ENCODE measurements at regions not wholly inside any gene's neighbourhood (a gene's known extent, or its start where the extent isn't known, plus 50 kb on each side); places are given as distances from the start of the nearest gene placed in this dataset.

- Mint-ChIP-seq H3K27ac (no peak overlapping the region), H3K9me3 (no peaks in the 10 kb centered on the region), H3K27me3 (ENCODE audit: insufficient read depth) (no peaks in the 10 kb centered on the region), H3K4me3 (no peak overlapping the region), H3K36me3 (ENCODE audit: low read depth) (no peaks in the 10 kb centered on the region), H3K4me1 (no peaks in the 10 kb centered on the region)
- H3K4me3 ChIP-seq (ENCODE audit: low read length): no peak overlapping the region
- 70 to 77% methylated on average over 1 to 3 of the region's 3 CpGs for WGBS, 2 experiments (ENCODE audit: insufficient coverage in 1 of 2, insufficient read length in 1 of 2)
- H3K36me3 ChIP-seq (ENCODE audit: control insufficient read depth, insufficient read depth, low read length): no peaks in the 10 kb centered on the region
- H3K9me3 ChIP-seq (ENCODE audit: control insufficient read depth, low read length): no peaks in the 10 kb centered on the region
- H3K27me3 ChIP-seq (ENCODE audit: control insufficient read depth, insufficient read depth, low read length, poor library complexity, severe bottlenecking): no peaks in the 10 kb centered on the region
- no peak overlapping the region for H3K27ac ChIP-seq (ENCODE audit: low read depth, low read length)
- H3K9ac ChIP-seq (ENCODE audit: extremely low read depth, low read length, poor library complexity, severe bottlenecking): no peak overlapping the region
- no peak for DNase-seq
- no peak for TF ChIP-seq CTCF (conservative IDR thresholded peaks at IDR 0.05)
- H3K4me1 ChIP-seq (ENCODE audit: control insufficient read depth, insufficient read depth, low read length): no peaks in the 10 kb centered on the region
These were observed 201.2 kb upstream of the SMLR1 start for GRCh38 chr6:130625825-130626527.

GRCh38 chr6:130628862-130629261, 198.3 kb upstream of the SMLR1 start:
- no peaks in the 10 kb centered on the region for H3K27me3 ChIP-seq (ENCODE audit: control insufficient read depth, insufficient read depth, low read length, poor library complexity, severe bottlenecking)
- Mint-ChIP-seq H3K27ac (no peak overlapping the region), H3K4me3 (no peak overlapping the region), H3K36me3 (ENCODE audit: low read depth) (no peaks in the 10 kb centered on the region), H3K4me1 (peaks cover 7% of the 10 kb centered on the region), H3K9me3 (no peaks in the 10 kb centered on the region), H3K27me3 (ENCODE audit: insufficient read depth) (no peaks in the 10 kb centered on the region)
- no peaks in the 10 kb centered on the region for H3K36me3 ChIP-seq (ENCODE audit: control insufficient read depth, insufficient read depth, low read length)
- DNase-seq: no peak
- no peak overlapping the region for H3K4me3 ChIP-seq (ENCODE audit: low read length)
- WGBS, 2 experiments (ENCODE audit: insufficient coverage in 1 of 2, insufficient read length in 1 of 2): 94 to 97% methylated on average over 3 to 4 of the region's 4 CpGs
- H3K9ac ChIP-seq (ENCODE audit: extremely low read depth, low read length, poor library complexity, severe bottlenecking): no peak overlapping the region
- no peaks in the 10 kb centered on the region for H3K9me3 ChIP-seq (ENCODE audit: control insufficient read depth, low read length)
- no peaks in the 10 kb centered on the region for H3K4me1 ChIP-seq (ENCODE audit: control insufficient read depth, insufficient read depth, low read length)
- no peak overlapping the region for H3K27ac ChIP-seq (ENCODE audit: low read depth, low read length)
- TF ChIP-seq CTCF (conservative IDR thresholded peaks at IDR 0.05): no peak

GRCh38 chr6:130629640-130630039, 197.6 kb upstream of the SMLR1 start:
- Mint-ChIP-seq H3K36me3 (ENCODE audit: low read depth) (no peaks in the 10 kb centered on the region), H3K9me3 (no peaks in the 10 kb centered on the region), H3K27ac (no peak overlapping the region), H3K27me3 (ENCODE audit: insufficient read depth) (no peaks in the 10 kb centered on the region), H3K4me3 (no peak overlapping the region), H3K4me1 (peaks cover 7% of the 10 kb centered on the region)
- no peak for DNase-seq
- Histone ChIP-seq H3K9ac (ENCODE audit: extremely low read depth, low read length, poor library complexity, severe bottlenecking) (no peak overlapping the region), H3K27me3 (ENCODE audit: control insufficient read depth, insufficient read depth, low read length, poor library complexity, severe bottlenecking) (no peaks in the 10 kb centered on the region), H3K4me3 (ENCODE audit: low read length) (no peak overlapping the region), H3K4me1 (ENCODE audit: control insufficient read depth, insufficient read depth, low read length) (no peaks in the 10 kb centered on the region), H3K9me3 (ENCODE audit: control insufficient read depth, low read length) (no peaks in the 10 kb centered on the region), H3K27ac (ENCODE audit: low read depth, low read length) (no peak overlapping the region), H3K36me3 (ENCODE audit: control insufficient read depth, insufficient read depth, low read length) (no peaks in the 10 kb centered on the region)
- no peak for TF ChIP-seq CTCF (conservative IDR thresholded peaks at IDR 0.05)
